SK-N-SH treated with all-trans-retinoic acid at 6 μM for 48 hours (cell line): ENCODE measurements at regions not wholly inside any gene's neighbourhood (a gene's known extent, or its start where the extent isn't known, plus 50 kb on each side); places are given as distances from the start of the nearest gene placed in this dataset.

Experiments
- ARNTL ChIP-seq: fragments of 450-650 bp; formaldehyde crosslinking; IDR thresholded peaks from 2 replicates; pipeline ENCODE4 v1.5.0; 2020; ENCODE audit warnings: low read depth, mild to moderate bottlenecking, moderate library complexity, borderline replicate concordance
- BACH2 ChIP-seq: fragments of 250-450 bp; sonication (Bioruptor Pico); IDR thresholded peaks from 2 replicates; pipeline ENCODE4 v1.9.0; 2021; ENCODE audit warnings: mild to moderate bottlenecking, borderline replicate concordance
- CSDC2 ChIP-seq: fragments of 250-450 bp; sonication (Bioruptor Pico); IDR thresholded peaks from 2 replicates; pipeline ENCODE4 v1.5.0; 2020; ENCODE audit warnings: mild to moderate bottlenecking, moderate library complexity
- ISL1 ChIP-seq: fragments of 250-450 bp; sonication (Bioruptor Pico); IDR thresholded peaks from 2 replicates; pipeline ENCODE4 v2.1.2; 2022; ENCODE audit warnings: mild to moderate bottlenecking, moderate library complexity
- OSR1 ChIP-seq: fragments of 250-450 bp; sonication (Bioruptor Pico); IDR thresholded peaks from 2 replicates; pipeline ENCODE4 v1.8.0; 2022; ENCODE audit warnings: moderate library complexity, mild to moderate bottlenecking, inconsistent platforms
- PPARA ChIP-seq: fragments of 250-450 bp; sonication (Bioruptor Pico); IDR thresholded peaks from 2 replicates; pipeline ENCODE4 v1.5.0; 2020; ENCODE audit warnings: mild to moderate bottlenecking, borderline replicate concordance
- RARB ChIP-seq: fragments of 250-450 bp; sonication (Bioruptor Pico); IDR thresholded peaks from 2 replicates; pipeline ENCODE4 v1.8.0; 2021; ENCODE audit warnings: mild to moderate bottlenecking, moderate library complexity
- SNAI2 ChIP-seq: fragments of 250-450 bp; sonication (Bioruptor Pico); IDR thresholded peaks from 2 replicates; pipeline ENCODE4 v1.5.0; 2020; ENCODE audit warnings: mild to moderate bottlenecking, moderate library complexity
- ZFP3 ChIP-seq: fragments of 250-450 bp; sonication (Bioruptor Pico); IDR thresholded peaks from 2 replicates; pipeline ENCODE4 v1.5.0; 2020; ENCODE audit warnings: mild to moderate bottlenecking, moderate library complexity
- ZFP30 ChIP-seq: fragments of 450-650 bp; formaldehyde crosslinking; IDR thresholded peaks from 2 replicates; pipeline ENCODE4 v1.5.0; 2022; ENCODE audit warnings: mild to moderate bottlenecking, moderate library complexity
- ZNF565 ChIP-seq: fragments of 450-650 bp; formaldehyde crosslinking; conservative IDR thresholded peaks from 2 replicates; pipeline ENCODE4 v1.5.0; 2020; ENCODE audit warnings: low read depth, mild to moderate bottlenecking, moderate library complexity
- ZNF70 ChIP-seq: fragments of 450-650 bp; formaldehyde crosslinking; IDR thresholded peaks from 2 replicates; pipeline ENCODE4 v1.5.0; 2020; ENCODE audit warnings: mild to moderate bottlenecking, moderate library complexity
- TF ChIP-seq, protein P1 (sequence below): fragments of 250-450 bp; sonication (Bioruptor Pico); IDR thresholded peaks from 2 replicates; pipeline ENCODE4 v1.8.0; 2020; ENCODE audit warnings: mild to moderate bottlenecking, moderate library complexity, borderline replicate concordance
- TF ChIP-seq, protein P2 (sequence below): fragments of 250-450 bp; sonication (Bioruptor Pico); IDR thresholded peaks from 2 replicates; pipeline ENCODE4 v1.5.1; 2020; ENCODE audit warnings: low read depth, mild to moderate bottlenecking, moderate library complexity

DNA sequence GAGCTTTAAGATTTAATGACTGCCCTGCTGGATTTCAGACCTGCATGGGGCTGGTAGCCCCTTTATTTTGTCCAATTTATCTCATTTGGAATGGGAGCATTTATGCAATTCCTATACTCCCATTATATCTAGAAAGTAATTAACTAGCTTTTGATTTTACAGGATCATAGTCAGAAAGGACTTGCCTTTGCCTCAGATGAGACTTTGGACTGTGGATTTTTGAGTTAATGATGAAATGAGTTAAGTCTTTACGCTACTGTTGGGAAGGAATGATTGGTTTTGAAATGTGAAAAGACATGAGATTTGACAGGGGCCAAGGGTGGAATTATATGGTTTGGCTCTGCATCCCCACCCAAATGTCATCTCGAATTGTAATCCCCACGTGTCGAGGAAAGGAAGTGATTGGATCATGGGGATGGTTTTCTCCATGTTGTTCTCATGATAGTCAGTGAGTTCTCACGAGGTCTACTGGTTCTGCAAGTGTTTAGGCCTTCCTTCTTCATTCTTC, 213.1 kb upstream of the DCN start:
- no peak for TF ChIP-seq ZFP30 (CRISPR knock-in tag)
- no peak for TF ChIP-seq CSDC2 (CRISPR knock-in tag)
- no peak for TF ChIP-seq BACH2
- no peak for TF ChIP-seq ZNF70
- TF ChIP-seq PPARA (CRISPR knock-in tag) = no peak
- no peak for TF ChIP-seq SNAI2 (CRISPR knock-in tag)
- TF ChIP-seq ZFP3 (CRISPR knock-in tag) = no peak
- TF ChIP-seq ISL1 (CRISPR knock-in tag) = no peak
- TF ChIP-seq, protein P1, sequence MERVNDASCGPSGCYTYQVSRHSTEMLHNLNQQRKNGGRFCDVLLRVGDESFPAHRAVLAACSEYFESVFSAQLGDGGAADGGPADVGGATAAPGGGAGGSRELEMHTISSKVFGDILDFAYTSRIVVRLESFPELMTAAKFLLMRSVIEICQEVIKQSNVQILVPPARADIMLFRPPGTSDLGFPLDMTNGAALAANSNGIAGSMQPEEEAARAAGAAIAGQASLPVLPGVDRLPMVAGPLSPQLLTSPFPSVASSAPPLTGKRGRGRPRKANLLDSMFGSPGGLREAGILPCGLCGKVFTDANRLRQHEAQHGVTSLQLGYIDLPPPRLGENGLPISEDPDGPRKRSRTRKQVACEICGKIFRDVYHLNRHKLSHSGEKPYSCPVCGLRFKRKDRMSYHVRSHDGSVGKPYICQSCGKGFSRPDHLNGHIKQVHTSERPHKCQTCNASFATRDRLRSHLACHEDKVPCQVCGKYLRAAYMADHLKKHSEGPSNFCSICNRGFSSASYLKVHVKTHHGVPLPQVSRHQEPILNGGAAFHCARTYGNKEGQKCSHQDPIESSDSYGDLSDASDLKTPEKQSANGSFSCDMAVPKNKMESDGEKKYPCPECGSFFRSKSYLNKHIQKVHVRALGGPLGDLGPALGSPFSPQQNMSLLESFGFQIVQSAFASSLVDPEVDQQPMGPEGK (CRISPR knock-in tag) = no peak
- no peak for TF ChIP-seq ARNTL
- TF ChIP-seq, protein P2, sequence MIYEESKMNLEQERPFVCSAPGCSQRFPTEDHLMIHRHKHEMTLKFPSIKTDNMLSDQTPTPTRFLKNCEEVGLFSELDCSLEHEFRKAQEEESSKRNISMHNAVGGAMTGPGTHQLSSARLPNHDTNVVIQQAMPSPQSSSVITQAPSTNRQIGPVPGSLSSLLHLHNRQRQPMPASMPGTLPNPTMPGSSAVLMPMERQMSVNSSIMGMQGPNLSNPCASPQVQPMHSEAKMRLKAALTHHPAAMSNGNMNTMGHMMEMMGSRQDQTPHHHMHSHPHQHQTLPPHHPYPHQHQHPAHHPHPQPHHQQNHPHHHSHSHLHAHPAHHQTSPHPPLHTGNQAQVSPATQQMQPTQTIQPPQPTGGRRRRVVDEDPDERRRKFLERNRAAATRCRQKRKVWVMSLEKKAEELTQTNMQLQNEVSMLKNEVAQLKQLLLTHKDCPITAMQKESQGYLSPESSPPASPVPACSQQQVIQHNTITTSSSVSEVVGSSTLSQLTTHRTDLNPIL (CRISPR knock-in tag) = no peak
- no peak for TF ChIP-seq ZNF565 (CRISPR knock-in tag)
- no peak for TF ChIP-seq RARB (CRISPR knock-in tag)
- TF ChIP-seq OSR1 = no peak
